PFSK-1 (cell line): ENCODE measurements at regions not wholly inside any gene's neighbourhood (a gene's known extent, or its start where the extent isn't known, plus 50 kb on each side); places are given as distances from the start of the nearest gene placed in this dataset.

Source experiments
- FOXP2 ChIP-seq: optimal IDR thresholded peaks from 2 replicates; pipeline ENCODE3; 2011; ENCODE audit warnings: borderline replicate concordance, control low read depth, inconsistent platforms; ENCODE audit not compliant: insufficient read depth; ENCODE audit errors: extremely low read length, extremely low read depth
- POLR2AphosphoS5 ChIP-seq: IDR thresholded peaks from 2 replicates; pipeline ENCODE4 v1.6.1; 2012; ENCODE audit warnings: low read depth, mild to moderate bottlenecking, control low read depth, low read length, moderate library complexity
- SIN3A ChIP-seq: IDR thresholded peaks from 2 replicates; pipeline ENCODE4 v1.6.1; 2012; ENCODE audit warnings: mild to moderate bottlenecking, low read length, moderate library complexity, borderline replicate concordance; ENCODE audit not compliant: insufficient read depth
- TAF1 ChIP-seq: IDR thresholded peaks from 2 replicates; pipeline ENCODE4 v1.6.1; 2012; ENCODE audit warnings: low read length, control low read depth, borderline replicate concordance; ENCODE audit not compliant: insufficient read depth
- TF ChIP-seq, protein P1 (sequence below), 2 experiments: IDR thresholded peaks; 2 replicates each; pipeline versions ENCODE4 v1.6.1 to v1.8.0; 2011 to 2012; ENCODE audit warnings: low read depth in 2 of 2, low read length in 2 of 2, control low read depth in 1 of 2, inconsistent platforms in 1 of 2, mild to moderate bottlenecking in 1 of 2, moderate library complexity in 1 of 2; ENCODE audit not compliant: insufficient read depth in 1 of 2

DNA sequence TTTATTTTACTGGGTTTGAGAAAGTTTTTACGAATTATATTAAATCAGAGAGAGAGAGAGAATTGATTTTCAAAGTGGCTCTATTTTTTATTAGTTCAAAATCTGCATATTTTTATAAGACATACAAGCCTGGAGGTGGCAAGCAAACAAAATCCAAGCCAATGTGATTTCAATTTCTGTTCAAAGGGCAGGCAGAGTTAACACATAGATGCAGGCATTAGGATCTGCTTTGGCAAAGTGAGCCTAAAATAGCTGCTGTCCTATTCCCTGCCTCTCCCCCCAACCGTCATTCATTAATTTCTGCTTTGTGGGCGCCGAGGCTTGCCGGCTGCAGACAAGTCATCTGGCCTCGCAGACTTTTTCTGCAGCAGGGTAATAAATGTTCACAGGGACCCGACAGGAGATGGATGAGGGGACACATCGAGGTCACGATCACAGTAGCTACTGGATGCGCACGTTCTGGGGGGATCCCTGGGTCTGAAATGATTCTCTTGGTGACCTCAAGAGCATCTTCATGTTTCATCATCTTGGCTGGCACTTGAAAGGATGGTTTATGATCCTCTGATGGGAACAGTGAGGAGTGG, 123.9 kb upstream of the SLC6A11 start:
- TF ChIP-seq TAF1: no peak
- TF ChIP-seq, protein P1, sequence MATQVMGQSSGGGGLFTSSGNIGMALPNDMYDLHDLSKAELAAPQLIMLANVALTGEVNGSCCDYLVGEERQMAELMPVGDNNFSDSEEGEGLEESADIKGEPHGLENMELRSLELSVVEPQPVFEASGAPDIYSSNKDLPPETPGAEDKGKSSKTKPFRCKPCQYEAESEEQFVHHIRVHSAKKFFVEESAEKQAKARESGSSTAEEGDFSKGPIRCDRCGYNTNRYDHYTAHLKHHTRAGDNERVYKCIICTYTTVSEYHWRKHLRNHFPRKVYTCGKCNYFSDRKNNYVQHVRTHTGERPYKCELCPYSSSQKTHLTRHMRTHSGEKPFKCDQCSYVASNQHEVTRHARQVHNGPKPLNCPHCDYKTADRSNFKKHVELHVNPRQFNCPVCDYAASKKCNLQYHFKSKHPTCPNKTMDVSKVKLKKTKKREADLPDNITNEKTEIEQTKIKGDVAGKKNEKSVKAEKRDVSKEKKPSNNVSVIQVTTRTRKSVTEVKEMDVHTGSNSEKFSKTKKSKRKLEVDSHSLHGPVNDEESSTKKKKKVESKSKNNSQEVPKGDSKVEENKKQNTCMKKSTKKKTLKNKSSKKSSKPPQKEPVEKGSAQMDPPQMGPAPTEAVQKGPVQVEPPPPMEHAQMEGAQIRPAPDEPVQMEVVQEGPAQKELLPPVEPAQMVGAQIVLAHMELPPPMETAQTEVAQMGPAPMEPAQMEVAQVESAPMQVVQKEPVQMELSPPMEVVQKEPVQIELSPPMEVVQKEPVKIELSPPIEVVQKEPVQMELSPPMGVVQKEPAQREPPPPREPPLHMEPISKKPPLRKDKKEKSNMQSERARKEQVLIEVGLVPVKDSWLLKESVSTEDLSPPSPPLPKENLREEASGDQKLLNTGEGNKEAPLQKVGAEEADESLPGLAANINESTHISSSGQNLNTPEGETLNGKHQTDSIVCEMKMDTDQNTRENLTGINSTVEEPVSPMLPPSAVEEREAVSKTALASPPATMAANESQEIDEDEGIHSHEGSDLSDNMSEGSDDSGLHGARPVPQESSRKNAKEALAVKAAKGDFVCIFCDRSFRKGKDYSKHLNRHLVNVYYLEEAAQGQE (IDR thresholded peaks at IDR 0.05; ENCODE audit: insufficient read depth in 1 of 2, low read depth in 2 of 2, low read length in 2 of 2): no peak
- TF ChIP-seq POLR2AphosphoS5: no peak
- TF ChIP-seq FOXP2: no peak
- no peak for TF ChIP-seq SIN3A

GRCh38 chr3:10693457-10693856, 122.6 kb upstream of the SLC6A11 start:
- TF ChIP-seq FOXP2 (no peak), SIN3A (no peak), TAF1 (no peak), POLR2AphosphoS5 (no peak)
- TF ChIP-seq, protein P1 (IDR thresholded peaks at IDR 0.05; ENCODE audit: insufficient read depth in 1 of 2, low read depth in 2 of 2, low read length in 2 of 2): no peak

DNA sequence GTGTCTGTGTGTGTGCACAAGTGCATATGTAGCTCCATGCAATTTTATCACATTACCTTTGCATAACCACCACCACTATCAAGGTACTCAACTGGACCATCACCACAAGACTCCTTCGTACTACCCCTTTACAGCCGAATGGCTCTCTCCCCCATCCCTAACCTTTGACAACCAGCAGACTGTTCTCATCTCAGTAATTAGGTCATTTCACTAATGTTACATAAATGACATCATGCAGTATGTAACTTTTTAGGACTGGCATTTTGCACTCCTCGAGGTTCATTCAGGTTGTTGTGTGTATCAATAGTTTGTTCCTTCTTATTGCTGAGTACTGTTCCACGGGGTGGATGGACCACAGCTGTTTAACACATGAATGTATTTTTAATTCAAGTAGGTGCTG, 121.8 kb upstream of the SLC6A11 start:
- no peak for TF ChIP-seq TAF1
- no peak for TF ChIP-seq POLR2AphosphoS5
- no peak for TF ChIP-seq FOXP2
- TF ChIP-seq, protein P1 (IDR thresholded peaks at IDR 0.05; ENCODE audit: insufficient read depth in 1 of 2, low read depth in 2 of 2, low read length in 2 of 2): no peak
- no peak for TF ChIP-seq SIN3A

- no peak for TF ChIP-seq TAF1
- TF ChIP-seq FOXP2: no peak
- no peak for TF ChIP-seq POLR2AphosphoS5
- no peak for TF ChIP-seq SIN3A
- TF ChIP-seq, protein P1 (IDR thresholded peaks at IDR 0.05; ENCODE audit: insufficient read depth in 1 of 2, low read depth in 2 of 2, low read length in 2 of 2): no peak
Measured at GRCh38 chr3:10695595-10696285, 120.3 kb upstream of the SLC6A11 start.

DNA sequence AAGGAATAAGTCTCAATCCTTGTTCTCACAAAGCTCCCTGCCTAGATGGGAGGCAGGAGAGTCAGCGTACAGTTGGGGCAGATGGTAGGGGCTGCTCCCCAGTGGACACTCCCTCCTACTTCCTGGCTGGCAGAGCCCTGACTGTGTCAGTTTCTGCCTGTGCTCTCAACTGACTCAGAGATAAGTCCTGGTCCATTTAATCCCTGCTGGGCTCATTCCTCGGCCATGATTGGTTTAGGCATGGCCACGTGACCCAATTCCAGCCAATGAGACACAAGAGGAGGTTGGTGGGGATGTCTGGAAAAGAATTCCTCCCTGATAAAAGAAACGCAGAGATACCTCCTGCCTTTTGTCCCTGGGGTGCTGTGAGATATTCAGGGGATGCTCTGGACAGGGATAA, 118.1 kb upstream of the SLC6A11 start:
- TF ChIP-seq FOXP2: no peak
- no peak for TF ChIP-seq TAF1
- TF ChIP-seq, protein P1 (IDR thresholded peaks at IDR 0.05; ENCODE audit: insufficient read depth in 1 of 2, low read depth in 2 of 2, low read length in 2 of 2): no peak
- TF ChIP-seq POLR2AphosphoS5: no peak
- no peak for TF ChIP-seq SIN3A
